Skeletal muscle cell (primary cell): ENCODE measurements at regions not wholly inside any gene's neighbourhood (a gene's known extent, or its start where the extent isn't known, plus 50 kb on each side); places are given as distances from the start of the nearest gene placed in this dataset.

ENCODE experiments used
- DNase-seq: peaks from one replicate; pipeline ENCODE4 v3.0.0-alpha.2; 2010; ENCODE audit warnings: low read depth
- H3K4me3 ChIP-seq: 2 replicates; pipeline ENCODE4 v1.5.1; 2011; ENCODE audit warnings: low read depth, mild to moderate bottlenecking, control low read depth, low read length, moderate library complexity

DNA sequence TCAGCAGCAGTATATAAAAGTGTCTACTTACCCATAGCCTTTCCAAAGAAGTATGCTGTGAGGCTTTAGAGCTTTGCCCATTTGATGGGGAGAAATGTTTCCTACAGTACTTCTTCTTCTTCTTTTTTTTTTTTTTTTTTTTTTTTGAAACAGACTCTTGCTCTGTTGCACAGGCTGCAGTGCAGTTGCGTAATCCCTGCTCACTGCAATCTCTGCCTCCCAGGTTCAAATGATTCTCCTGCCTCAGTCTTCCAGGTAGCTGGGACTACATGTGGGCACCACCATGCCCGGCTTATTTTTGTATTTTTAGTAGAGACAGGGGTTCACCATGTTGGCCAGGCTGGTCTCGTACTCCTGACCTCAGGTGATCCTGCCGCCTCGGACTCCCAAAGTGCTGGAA, 101.7 kb upstream of the TMEM26 start:
- no peak overlapping the region for H3K4me3 ChIP-seq
- DNase-seq, result no peak

DNA sequence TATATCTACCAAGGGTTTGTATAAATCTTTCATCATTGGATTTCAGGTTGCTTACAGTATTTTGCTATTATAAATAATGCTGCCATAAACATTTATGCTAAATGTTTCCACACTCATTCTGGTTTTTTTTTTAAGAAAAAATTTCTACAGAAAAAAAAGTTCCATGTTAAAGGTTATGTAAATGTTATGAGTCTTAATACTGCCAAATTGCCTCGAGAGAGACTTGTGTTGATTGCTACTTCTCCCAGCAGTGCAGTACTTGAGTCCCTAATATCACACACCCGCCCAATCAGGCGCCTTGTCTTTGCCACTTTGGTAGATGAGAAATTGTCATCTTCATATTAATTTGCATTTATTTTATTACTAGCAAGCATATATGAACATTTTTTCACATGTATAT, 96.7 kb upstream of the TMEM26 start:
- no peak for DNase-seq
- no peak overlapping the region for H3K4me3 ChIP-seq

DNA sequence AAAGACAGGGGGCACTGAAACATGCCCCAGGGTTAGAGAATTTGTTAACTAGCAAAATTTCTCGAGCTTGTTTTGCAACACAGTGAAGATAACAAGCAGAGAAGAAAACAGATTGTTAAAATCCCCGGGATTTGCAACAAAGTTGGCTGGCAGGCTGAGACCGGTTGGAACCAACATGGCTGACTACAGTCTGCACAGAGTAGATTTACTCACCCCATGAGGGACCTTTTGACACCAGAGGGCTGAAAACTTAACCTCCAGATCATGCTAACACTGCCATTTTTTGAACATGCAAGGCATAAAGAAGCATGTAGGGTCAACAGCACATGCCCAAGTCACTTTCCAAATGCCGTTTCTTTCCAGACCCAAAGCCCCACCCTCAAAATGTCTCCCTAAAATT, 95.2 kb upstream of the TMEM26 start:
- DNase-seq, result no peak
- no peak overlapping the region for H3K4me3 ChIP-seq

DNA sequence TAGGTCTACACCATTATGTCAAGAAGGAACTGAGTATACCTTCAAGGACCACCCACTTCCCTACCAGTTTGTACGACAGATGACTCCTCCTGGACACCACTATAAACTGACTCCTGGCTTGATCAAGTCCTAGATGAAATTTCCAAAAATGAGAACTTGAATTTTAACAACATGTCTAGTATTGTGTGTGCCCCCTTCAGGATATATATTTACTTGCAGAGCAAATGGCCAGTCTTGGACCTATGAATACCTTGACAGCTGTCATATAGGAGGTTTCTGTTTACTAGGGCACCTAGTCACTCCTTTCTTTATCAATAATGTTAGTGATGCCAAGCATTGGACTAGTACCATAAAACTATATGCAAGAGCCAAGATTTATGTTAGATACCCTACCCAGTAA, 94.1 kb upstream of the TMEM26 start:
- no peak for DNase-seq
- no peak overlapping the region for H3K4me3 ChIP-seq

DNA sequence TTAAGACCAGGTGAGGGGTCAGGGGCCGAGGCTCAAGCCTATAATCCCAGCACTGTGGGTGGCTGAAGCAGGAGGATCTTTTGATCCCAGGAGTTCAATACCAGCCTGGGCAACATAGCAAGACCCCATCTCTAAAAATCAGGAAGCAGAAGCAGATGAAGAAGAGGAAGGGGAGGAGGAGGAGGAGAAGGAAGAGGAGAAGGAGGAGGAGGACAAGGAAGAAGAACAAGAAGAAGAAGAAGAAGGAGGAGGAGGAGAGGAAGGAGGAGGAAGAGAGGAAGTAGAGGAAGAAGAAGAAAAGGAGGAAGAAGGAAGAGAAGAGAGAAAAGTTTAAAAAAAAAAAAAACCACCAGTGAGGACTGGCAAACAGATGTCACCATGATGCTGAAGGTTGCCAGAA, 92.0 kb upstream of the TMEM26 start:
- DNase-seq, result no peak
- H3K4me3 ChIP-seq, result no peak overlapping the region

DNA sequence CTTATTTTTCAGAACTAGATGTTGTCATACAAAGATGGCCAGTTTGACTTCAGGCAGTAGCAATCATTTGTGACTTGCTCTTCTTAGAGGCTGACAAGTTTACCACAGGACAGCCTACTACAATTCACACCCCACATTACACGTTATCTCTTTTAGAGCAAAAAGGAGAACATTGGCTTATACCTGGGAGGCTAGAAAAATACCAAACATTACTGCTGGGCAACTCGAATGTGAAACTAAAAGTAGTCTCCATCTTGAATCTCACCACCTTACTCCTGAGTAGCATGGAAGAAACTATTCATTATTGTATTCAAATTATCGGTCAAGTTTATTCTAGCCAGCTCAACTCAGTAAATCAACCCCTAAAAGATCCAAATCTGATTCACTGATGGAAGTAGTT, 90.7 kb upstream of the TMEM26 start:
- H3K4me3 ChIP-seq, result no peak overlapping the region
- no peak for DNase-seq

DNA sequence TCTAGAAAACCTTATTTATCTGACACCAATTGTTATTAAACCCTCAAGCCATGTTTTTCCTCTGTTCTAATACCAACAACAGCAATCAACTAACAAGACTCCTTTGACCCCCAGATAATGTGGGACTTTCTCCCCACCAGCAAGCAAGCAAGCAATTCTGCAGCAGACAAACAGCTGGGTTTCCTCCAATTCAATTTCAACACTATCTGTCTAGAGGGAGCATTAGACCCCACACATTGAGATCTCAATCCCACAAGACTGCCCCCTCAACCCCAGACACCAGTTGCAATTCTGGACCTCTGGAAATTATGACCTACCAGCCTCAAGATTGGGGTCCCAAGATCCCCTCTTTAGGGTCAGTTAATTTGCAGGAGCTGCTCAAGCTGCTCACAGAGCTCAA, 89.4 kb upstream of the TMEM26 start:
- DNase-seq, result no peak
- H3K4me3 ChIP-seq, result no peak overlapping the region

DNA sequence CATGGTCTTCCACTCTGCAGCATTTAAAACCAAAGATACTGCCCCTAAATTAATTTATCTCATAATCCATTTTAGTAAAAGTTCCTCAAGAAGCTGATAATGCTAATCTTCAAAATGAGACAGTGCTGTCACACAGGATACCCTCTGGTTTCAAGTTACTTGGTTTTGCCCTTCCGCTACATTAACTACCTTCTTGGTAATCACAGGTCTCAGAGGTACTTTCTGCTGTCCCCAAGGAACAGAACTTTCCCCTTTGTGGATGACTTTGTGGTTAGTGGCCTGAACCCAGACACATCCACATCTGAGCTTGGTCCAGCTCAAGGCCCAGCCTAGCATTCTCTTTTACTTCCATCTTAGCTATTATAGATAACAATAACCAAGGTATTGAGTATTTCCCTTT, 88.8 kb upstream of the TMEM26 start:
- no peak overlapping the region for H3K4me3 ChIP-seq
- DNase-seq, result no peak

DNA sequence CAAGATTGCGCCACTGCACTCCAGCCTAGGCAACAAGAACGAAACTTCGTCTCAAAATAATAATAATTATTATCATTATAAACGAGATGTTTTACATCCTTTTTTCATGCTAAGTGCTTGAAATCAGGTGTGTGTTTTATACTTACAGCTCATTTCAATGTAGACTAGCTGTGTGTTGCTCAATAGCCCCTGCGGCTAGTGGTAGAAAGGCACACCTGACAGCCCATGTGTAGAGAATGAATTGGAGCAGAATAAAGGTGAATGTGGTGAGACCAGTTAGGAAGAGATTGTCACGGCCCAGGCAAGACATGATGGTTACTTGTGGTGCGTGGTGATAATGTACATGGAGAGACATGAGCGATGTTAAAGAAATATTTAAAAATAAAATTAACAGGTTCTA, 86.7 kb upstream of the TMEM26 start:
- no peak overlapping the region for H3K4me3 ChIP-seq
- no peak for DNase-seq

DNA sequence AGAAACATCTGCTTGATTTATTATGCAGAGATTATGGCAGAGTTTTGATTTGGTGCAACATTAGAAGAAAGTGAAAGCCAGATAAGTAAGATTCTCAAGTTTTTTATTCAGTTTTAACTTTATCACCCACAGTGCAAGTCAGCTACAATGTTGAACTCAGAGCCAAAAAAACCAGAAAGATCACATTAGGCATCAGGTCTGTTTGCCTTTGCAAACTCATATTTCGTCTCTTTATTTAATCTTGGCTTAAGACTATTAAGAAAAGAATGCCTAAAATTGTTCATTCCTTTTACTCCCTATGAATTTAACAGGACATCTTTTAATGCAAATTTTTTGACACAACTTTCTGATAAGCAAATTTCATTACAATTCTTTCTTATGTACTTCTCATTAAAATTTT, 76.0 kb upstream of the TMEM26 start:
- H3K4me3 ChIP-seq, result no peak overlapping the region
- DNase-seq, result no peak

DNA sequence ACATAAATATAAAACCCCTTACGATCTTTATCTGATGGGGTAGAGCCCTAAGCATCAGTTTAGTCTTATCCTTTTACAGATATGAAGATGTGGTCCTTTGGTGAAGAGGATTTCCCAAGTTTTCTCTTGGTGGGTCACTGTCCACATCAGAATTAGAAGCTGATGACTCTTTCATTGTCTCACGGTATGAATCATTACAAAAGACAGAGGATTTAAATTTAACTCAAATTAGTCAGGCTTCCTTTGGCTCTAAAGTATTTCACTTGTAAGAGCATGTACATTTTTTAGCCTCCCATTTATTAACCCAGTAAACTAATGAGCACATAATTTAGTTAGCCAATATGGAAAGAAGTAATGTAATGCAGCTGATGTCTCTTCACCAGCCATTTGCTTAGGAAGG, 49.9 kb upstream of the TMEM26 start:
- no peak overlapping the region for H3K4me3 ChIP-seq
- DNase-seq, result peak; percentile 25
